HG02852 (cell line): ENCODE measurements at regions not wholly inside any gene's neighbourhood (a gene's known extent, or its start where the extent isn't known, plus 50 kb on each side); places are given as distances from the start of the nearest gene placed in this dataset.
"Not testable (repeated sequence)": the region's sequence is repeated elsewhere in the genome, so short reads cannot be mapped to it uniquely, and the experiment has no call there.

ENCODE experiments used
- ATAC-seq: cut with Tn5 transposase; IDR thresholded peaks from one replicate; pipeline ENCODE4 v1.9.1; 2021; ENCODE audit warnings: mild to moderate bottlenecking, moderate library complexity; ENCODE audit not compliant: unreplicated experiment

- ATAC-seq = no peak
Measured at GRCh38 chr2:216944733-216945132, 84.9 kb upstream of the TNP1 start.

DNA sequence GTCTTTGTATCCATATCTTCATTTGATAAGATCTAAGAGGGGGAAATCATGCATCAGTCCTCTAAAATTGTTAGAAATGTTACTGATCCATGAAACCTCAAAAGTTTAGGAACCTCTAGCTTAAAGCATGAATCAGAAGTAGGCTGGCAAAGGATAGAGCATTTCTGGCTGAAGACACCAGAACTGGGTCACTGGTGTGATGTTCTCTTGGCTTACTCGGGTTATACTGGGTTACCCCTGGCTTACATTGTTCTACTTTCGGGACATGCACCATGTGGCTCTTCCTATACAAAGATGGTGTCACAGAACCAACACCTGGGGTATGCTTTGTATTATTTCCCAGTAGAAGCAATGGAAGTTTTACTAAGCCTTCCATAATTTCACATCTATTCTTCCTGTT is 83.2 kb upstream of the TNP1 start:
- no peak for ATAC-seq

- no peak for ATAC-seq
Measured at GRCh38 chr2:216942465-216942864, 82.6 kb upstream of the TNP1 start.

- ATAC-seq = no peak
Measured at GRCh38 chr2:216942016-216942415, 82.2 kb upstream of the TNP1 start.

GRCh38 chr2:216936954-216937357 is 77.1 kb upstream of the TNP1 start:
- ATAC-seq = no peak

- no peak for ATAC-seq
Measured at GRCh38 chr2:216934623-216935022, 74.8 kb upstream of the TNP1 start.

- no peak for ATAC-seq
Measured at GRCh38 chr2:216934151-216934550, 74.3 kb upstream of the TNP1 start.

DNA sequence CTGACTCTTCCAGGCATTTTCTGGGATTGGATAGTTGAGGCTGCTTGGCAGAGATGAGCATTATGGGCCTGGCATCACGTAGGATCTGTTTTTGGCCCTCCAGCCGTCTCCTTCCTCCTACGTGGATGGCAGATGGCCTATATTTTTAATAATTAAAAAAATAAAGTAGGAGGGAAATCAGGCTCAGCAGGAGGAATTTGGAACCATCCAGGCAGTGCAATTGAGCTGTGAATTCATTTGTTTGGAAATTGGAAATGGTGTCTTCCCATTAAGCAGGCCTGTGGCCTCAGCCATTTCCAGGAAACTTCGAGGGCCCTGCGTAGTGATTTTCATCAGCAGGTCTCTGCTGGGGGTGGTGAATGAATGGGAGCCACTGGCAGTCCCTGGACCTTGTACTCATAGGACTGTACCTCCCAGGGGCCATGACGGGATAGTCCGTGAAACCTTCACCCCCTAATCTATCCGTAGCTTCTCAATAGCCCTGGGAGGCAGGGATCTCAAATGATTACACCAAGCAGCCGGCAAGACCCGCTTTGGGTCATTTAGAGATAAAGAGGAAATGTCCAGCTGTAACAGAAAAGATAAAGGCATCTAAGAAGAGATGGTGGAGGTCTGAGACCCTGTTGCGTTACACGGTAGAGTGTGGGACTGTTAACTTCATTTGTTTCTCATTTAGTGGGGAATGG is 73.1 kb upstream of the TNP1 start:
- ATAC-seq = no peak

GRCh38 chr2:216932113-216932862 is 72.4 kb upstream of the TNP1 start:
- no peak for ATAC-seq

- ATAC-seq = no peak
Measured at GRCh38 chr2:216930716-216931115, 70.9 kb upstream of the TNP1 start.

GRCh38 chr2:216929338-216929737 is 69.5 kb upstream of the TNP1 start:
- ATAC-seq = not testable (repeated sequence)

- no peak for ATAC-seq
Measured at GRCh38 chr2:216927163-216927562, 67.3 kb upstream of the TNP1 start.

- peak; percentile 60 for ATAC-seq
Measured at GRCh38 chr2:216925636-216926366, 65.9 kb upstream of the TNP1 start.

DNA sequence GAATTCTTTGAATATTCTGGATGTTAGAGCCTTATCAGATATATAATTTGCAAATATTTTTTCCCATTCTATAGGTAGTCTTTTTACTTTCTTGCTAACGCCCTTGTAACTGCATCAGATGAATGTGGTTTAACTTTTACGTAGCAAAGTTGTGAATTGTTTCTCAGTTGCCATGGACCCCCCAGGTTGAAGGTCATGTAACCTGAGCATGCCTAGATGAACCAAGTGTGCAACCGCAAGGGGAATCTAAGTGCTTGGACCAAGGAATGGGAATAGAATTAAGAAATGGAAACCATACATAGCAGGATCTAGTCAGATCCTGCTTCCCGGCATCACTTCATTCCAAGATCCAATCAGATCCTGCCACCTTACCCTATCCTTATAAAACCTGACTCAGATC is 65.1 kb upstream of the TNP1 start:
- ATAC-seq = no peak

DNA sequence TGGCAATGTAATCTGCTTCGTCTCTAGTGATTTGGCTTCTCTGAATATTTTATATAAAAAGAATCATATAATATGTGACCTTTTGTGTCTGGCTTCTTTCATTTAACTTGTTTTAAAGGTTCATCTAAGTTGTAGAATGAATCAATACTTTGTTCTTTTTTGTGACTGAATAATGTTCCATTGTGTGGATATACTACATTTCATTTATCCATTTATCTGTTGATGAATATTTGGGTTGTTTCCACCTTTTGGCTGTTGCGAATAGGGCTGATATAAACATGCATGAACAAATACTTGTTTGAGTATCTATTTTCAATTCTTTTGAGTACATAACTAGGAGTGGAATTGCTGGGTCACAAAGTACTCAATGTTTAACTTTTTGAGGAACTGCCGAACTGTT is 63.8 kb upstream of the TNP1 start:
- no peak for ATAC-seq

- peak; percentile 65 for ATAC-seq
Measured at GRCh38 chr2:216922175-216922780, 62.4 kb upstream of the TNP1 start.

DNA sequence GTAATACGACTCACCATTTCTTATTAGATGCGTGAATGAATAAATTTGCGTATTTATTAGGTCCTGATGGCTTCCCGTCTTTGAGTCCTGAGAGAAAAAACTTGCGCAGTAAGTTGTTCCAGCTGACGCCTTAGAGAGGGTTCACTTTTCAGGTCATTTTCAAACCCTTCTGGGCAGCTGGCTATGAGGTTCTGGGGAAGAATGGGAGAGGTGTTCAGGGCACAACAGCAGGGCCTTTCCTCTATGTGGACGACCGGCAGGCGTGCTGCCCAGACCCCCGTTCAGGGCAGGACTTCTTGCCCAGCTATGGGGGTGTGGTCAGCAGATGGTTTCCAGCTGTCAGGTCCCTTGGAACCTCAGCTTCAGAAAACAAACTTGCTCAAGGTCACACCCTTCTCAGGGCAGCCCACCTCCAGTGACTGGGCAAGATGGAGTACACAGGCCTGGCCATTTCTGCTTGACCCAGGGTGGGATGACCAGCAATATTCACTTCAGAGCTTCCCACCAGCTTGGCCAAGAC is 61.1 kb upstream of the TNP1 start:
- no peak for ATAC-seq

DNA sequence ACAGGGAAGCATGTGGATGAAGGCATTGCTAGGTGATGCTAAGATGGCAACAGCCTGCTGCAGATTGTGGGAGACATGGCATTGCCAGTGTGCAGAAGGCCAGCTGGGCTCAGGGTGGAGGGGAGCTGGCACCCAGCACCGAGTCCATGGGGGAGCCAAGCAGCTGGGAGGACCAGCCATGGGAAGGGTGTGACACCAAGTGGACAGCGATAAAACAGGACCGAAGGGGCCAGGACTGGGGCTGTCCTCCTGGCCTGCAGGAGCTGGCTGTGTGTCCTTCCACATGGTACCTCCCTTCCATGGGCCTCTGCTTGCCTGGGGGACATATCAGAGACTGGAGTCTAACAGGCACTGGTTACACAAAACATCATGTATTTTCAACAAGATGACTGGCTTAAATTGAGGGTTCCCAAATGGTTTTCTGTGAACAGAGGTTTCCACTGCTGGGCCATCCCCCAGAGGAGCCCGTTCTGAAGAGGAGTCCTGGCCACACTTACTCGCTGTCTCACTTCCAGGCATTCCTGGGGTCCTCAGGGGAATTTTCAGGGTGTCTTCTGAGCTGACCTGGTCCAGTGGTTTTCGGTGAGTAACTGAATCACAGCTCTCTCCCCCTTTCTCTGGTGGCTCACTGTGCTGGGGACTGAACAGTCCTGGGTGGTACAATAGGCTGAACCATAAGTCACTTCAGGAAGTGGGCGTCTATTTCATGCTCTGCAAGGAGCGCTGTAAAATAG is 60.4 kb upstream of the TNP1 start:
- no peak for ATAC-seq

DNA sequence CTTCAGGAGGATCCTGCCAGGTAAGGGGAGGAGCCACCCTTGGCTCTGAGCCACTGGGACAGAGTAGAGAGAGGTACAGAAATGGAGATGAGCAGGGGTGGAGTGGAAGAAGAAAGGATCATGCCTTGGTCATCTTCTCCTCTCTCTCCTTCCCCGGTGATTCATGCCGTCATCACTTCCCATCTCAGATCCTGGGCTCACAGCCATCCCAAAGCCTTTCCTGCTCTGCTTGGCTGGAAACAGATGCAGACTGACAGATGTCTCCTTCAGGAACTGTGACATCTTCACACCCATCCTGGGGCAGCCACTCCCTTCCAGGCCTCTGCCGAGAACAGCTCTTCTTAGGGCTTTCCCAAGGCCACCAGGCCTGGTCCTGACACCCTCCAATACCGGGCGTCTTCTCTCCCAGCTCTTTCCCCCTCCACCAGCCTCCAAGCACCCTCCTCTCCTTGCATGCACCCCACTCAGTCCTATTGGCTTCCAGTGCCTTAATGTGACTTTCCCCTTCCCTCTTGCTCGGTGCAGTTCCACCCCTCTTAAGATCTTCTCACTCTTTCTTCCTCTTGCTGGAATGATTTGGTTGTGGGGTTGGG is 58.3 kb upstream of the TNP1 start:
- no peak for ATAC-seq

- ATAC-seq = no peak
Measured at GRCh38 chr2:216916956-216917650, 57.2 kb upstream of the TNP1 start.
